DMS79 (cell line): ENCODE measurements at regions not wholly inside any gene's neighbourhood (a gene's known extent, or its start where the extent isn't known, plus 50 kb on each side); places are given as distances from the start of the nearest gene placed in this dataset.

Source experiments
- DNase-seq: peaks from one replicate; lab custom pipeline; 2025; lab: John Stamatoyannopoulos, UW

- no peak for DNase-seq
Measured at GRCh38 chr5:152869971-152870370, 464.9 kb upstream of the NMUR2 start.

GRCh38 chr5:152882621-152883020 is 477.5 kb upstream of the NMUR2 start:
- DNase-seq, result no peak

- DNase-seq, result peak; percentile 21
Measured at GRCh38 chr5:152883066-152883775, 478.1 kb upstream of the NMUR2 start.

- DNase-seq, result no peak
Measured at GRCh38 chr5:152884006-152884405, 478.9 kb upstream of the NMUR2 start.

- no peak for DNase-seq
Measured at GRCh38 chr5:152900332-152900731, 495.3 kb upstream of the NMUR2 start.

- DNase-seq, result no peak
Measured at GRCh38 chr5:152901754-152902153, 496.7 kb upstream of the NMUR2 start.

GRCh38 chr5:152905286-152905685 is 500.2 kb upstream of the NMUR2 start:
- no peak for DNase-seq

GRCh38 chr5:152907488-152908245 is 502.6 kb upstream of the NMUR2 start:
- no peak for DNase-seq

GRCh38 chr5:152912924-152913323 is 507.8 kb upstream of the NMUR2 start:
- DNase-seq, result no peak

GRCh38 chr5:152932621-152933020 is 527.5 kb upstream of the NMUR2 start:
- DNase-seq, result no peak

GRCh38 chr5:152933056-152933455 is 528.0 kb upstream of the NMUR2 start:
- no peak for DNase-seq

GRCh38 chr5:152938630-152939029 is 533.6 kb upstream of the NMUR2 start:
- DNase-seq, result no peak

- no peak for DNase-seq
Measured at GRCh38 chr5:152942633-152943336, 537.7 kb upstream of the NMUR2 start.

- no peak for DNase-seq
Measured at GRCh38 chr5:152953788-152954483, 536.5 kb upstream of the GRIA1 start.

GRCh38 chr5:152956943-152957613 is 533.4 kb upstream of the GRIA1 start:
- no peak for DNase-seq

- DNase-seq, result no peak
Measured at GRCh38 chr5:152978141-152978835, 512.2 kb upstream of the GRIA1 start.

- no peak for DNase-seq
Measured at GRCh38 chr5:152987131-152987530, 503.3 kb upstream of the GRIA1 start.

GRCh38 chr5:152990217-152990616 is 500.3 kb upstream of the GRIA1 start:
- no peak for DNase-seq

GRCh38 chr5:152990649-152991048 is 499.8 kb upstream of the GRIA1 start:
- DNase-seq, result no peak

GRCh38 chr5:152994033-152994680 is 496.3 kb upstream of the GRIA1 start:
- no peak for DNase-seq
